Esophagus muscularis mucosa (tissue), 4 donors: ENCODE measurements at regions not wholly inside any gene's neighbourhood (a gene's known extent, or its start where the extent isn't known, plus 50 kb on each side); places are given as distances from the start of the nearest gene placed in this dataset.

Experiments
- DNase-seq: peaks from one replicate; pipeline ENCODE4 v3.0.0-alpha.2; 2017; ENCODE audit errors: extremely low spot score
- H3K27ac ChIP-seq, 4 donors: fragments of 200-600 bp; sonication (generic); replicated peaks in 1 of 4; 1 replicate in 3 of 4; 2 replicates in 1 of 4; pipeline ENCODE4 v1.5.1; 2016 to 2019; ENCODE audit warnings: mild to moderate bottlenecking in 1 of 4
- H3K27me3 ChIP-seq, 4 donors: fragments of 200-600 bp; sonication (generic); one replicate each; pipeline versions ENCODE4 v1.5.1 to v1.6.0; 2016 to 2019
- H3K36me3 ChIP-seq, 4 donors: fragments of 200-600 bp; sonication (generic); one replicate each; pipeline ENCODE4 v1.5.1; 2016 to 2019
- H3K4me1 ChIP-seq, 4 donors: fragments of 200-600 bp; sonication (generic); one replicate each; pipeline ENCODE4 v1.5.1; 2016 to 2019
- H3K4me3 ChIP-seq, 4 donors: fragments of 200-600 bp; sonication (generic); 1 replicate in 2 of 4; 2 replicates in 2 of 4; pipeline ENCODE4 v1.5.1; 2016 to 2019; ENCODE audit warnings: mild to moderate bottlenecking in 4 of 4, moderate library complexity in 1 of 4
- H3K9me3 ChIP-seq, 4 donors: fragments of 200-600 bp; sonication (generic); 1 replicate in 3 of 4; 2 replicates in 1 of 4; pipeline ENCODE4 v1.5.1; 2016 to 2019
- CTCF ChIP-seq, 3 experiments: fragments of 200-600 bp in 2 of 3; fragments of 450-650 bp in 1 of 3; sonication (generic) in 2 of 3; IDR thresholded peaks; one replicate each; pipeline ENCODE4 v1.5.1; 2017 to 2019; ENCODE audit warnings: antibody characterized with exemption in 3 of 3, mild to moderate bottlenecking in 2 of 3, moderate library complexity in 1 of 3
- EP300 ChIP-seq: sonication (generic); formaldehyde crosslinking; IDR thresholded peaks from one replicate; pipeline ENCODE4 v1.6.1; 2017; ENCODE audit warnings: antibody characterized with exemption
- POLR2A ChIP-seq: fragments of 450-650 bp; IDR thresholded peaks from one replicate; pipeline ENCODE4 v1.6.1; 2017; ENCODE audit warnings: antibody characterized with exemption, moderate library complexity, mild to moderate bottlenecking, low read depth
- POLR2AphosphoS5 ChIP-seq, 2 donors: sonication (generic); formaldehyde crosslinking; IDR thresholded peaks; one replicate each; pipeline ENCODE4 v1.6.1; 2017; ENCODE audit warnings: antibody characterized with exemption in 2 of 2
- WGBS: methylation state at CpG from one replicate; pipeline ENCODE4 v1.1.5; 2018; 5-methylcytosine and 5-hydroxymethylcytosine counted together
- intact Hi-C: fragments of 100-400 bp; cut with DNase I; formaldehyde crosslinking; loops from one replicate; pipeline ENCODE4 v1.15.1; 2023

- peaks cover 0 to 6% (median 0%) of the 10 kb centered on the region in 4 donors for H3K9me3 ChIP-seq
- TF ChIP-seq POLR2AphosphoS5 (IDR thresholded peaks at IDR 0.05), result no peak
- TF ChIP-seq EP300, result no peak
- TF ChIP-seq CTCF (IDR thresholded peaks at IDR 0.05), result no peak
- TF ChIP-seq POLR2A, result no peak
- no peaks in the 10 kb centered on the region for H3K36me3 ChIP-seq
- H3K4me3 ChIP-seq, result no peak overlapping the region
- intact Hi-C loops, result no loop called here
- H3K27me3 ChIP-seq, result peaks cover 0 to 10% (median 0%) of the 10 kb centered on the region in 4 donors
- no peaks in the 10 kb centered on the region for H3K4me1 ChIP-seq
- no peak overlapping the region for H3K27ac ChIP-seq
- DNase-seq, result no peak
- 41% methylated on average over 3 of the region's 3 CpGs for WGBS
These were observed 798.2 kb downstream of the UQCRFS1 start for GRCh38 chr19:28414748-28415147.

- WGBS, result 69% methylated on average over 5 of the region's 5 CpGs
- H3K27ac ChIP-seq, result no peak overlapping the region
- H3K36me3 ChIP-seq, result no peaks in the 10 kb centered on the region
- DNase-seq, result no peak
- intact Hi-C loops, result no loop called here
- TF ChIP-seq POLR2A (no peak), EP300 (no peak), CTCF (IDR thresholded peaks at IDR 0.05) (no peak), POLR2AphosphoS5 (IDR thresholded peaks at IDR 0.05) (no peak)
- H3K27me3 ChIP-seq, result peaks cover 0 to 27% (median 0%) of the 10 kb centered on the region in 4 donors
- H3K4me1 ChIP-seq, result no peaks in the 10 kb centered on the region
- H3K4me3 ChIP-seq, result no peak overlapping the region
- H3K9me3 ChIP-seq, result no peaks in the 10 kb centered on the region
These were observed 803.1 kb downstream of the UQCRFS1 start for GRCh38 chr19:28409859-28410258.

GRCh38 chr19:28406966-28407365, 806.0 kb downstream of the UQCRFS1 start:
- no peak overlapping the region for H3K27ac ChIP-seq
- TF ChIP-seq CTCF (IDR thresholded peaks at IDR 0.05), result no peak
- TF ChIP-seq POLR2AphosphoS5 (IDR thresholded peaks at IDR 0.05), result no peak
- TF ChIP-seq EP300, result no peak
- H3K4me3 ChIP-seq, result no peak overlapping the region
- intact Hi-C loops, result no loop called here
- 81% methylated on average over 2 of the region's 2 CpGs for WGBS
- no peaks in the 10 kb centered on the region for H3K4me1 ChIP-seq
- DNase-seq, result no peak
- H3K36me3 ChIP-seq, result no peaks in the 10 kb centered on the region
- peaks cover 0 to 53% (median 0%) of the 10 kb centered on the region in 4 donors for H3K27me3 ChIP-seq
- no peaks in the 10 kb centered on the region for H3K9me3 ChIP-seq

DNA sequence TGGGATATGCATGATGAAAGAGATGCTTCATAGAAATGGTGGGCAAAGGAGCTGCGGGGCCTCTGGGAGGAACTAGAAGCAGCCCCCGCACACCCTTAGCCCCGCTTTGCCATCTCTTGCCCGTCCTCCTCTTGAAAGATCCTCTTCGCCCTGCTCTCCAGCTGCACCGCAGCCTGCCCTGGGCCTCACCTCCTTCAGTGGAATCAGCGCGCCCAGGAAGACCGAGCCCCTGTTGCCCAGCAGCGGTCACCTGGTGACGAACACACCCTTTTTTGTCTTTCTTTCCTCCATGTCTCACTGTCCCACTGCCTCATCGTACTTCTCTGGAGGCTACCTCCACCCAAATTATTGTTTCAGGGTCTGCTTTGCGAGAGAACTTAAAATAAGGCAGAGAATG, 807.6 kb downstream of the UQCRFS1 start:
- peaks cover 0 to 67% (median 0%) of the 10 kb centered on the region in 4 donors for H3K27me3 ChIP-seq
- no peaks in the 10 kb centered on the region for H3K36me3 ChIP-seq
- intact Hi-C loops, result no loop called here
- DNase-seq, result no peak
- no peak overlapping the region for H3K4me3 ChIP-seq
- H3K27ac ChIP-seq, result no peak overlapping the region
- H3K4me1 ChIP-seq, result no peaks in the 10 kb centered on the region
- no peaks in the 10 kb centered on the region for H3K9me3 ChIP-seq
- 54% methylated on average over 13 of the region's 13 CpGs for WGBS
- TF ChIP-seq EP300 (no peak), POLR2AphosphoS5 (IDR thresholded peaks at IDR 0.05) (no peak), CTCF (IDR thresholded peaks at IDR 0.05) (no peak), POLR2A (no peak)

DNA sequence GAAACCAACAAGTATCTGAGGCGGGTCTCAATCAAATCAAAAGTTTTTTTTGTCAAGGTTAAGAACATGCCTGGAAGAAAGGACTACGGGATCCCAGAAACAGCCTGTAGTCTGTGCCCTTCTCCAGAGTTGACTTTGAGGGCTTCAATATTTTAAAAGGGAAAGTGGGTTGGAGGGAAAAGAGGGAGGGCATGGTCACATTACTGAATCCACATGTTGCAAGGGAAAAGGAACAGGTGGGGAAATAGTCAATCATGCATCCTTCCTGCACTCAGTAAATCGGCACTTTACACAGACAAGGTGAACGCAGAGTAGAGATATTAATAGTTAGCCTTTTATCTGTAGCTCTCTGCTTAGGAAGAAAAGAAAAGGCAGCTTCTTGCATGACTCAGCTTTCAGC, 808.5 kb downstream of the UQCRFS1 start:
- no peak for DNase-seq
- Histone ChIP-seq H3K27me3 (peaks cover 0 to 70% (median 0%) of the 10 kb centered on the region in 4 donors), H3K4me1 (no peaks in the 10 kb centered on the region), H3K9me3 (no peaks in the 10 kb centered on the region), H3K27ac (no peak overlapping the region), H3K36me3 (no peaks in the 10 kb centered on the region), H3K4me3 (no peak overlapping the region)
- intact Hi-C loops, result no loop called here
- 33% methylated on average over 4 of the region's 4 CpGs for WGBS
- TF ChIP-seq POLR2AphosphoS5 (IDR thresholded peaks at IDR 0.05) (no peak), EP300 (no peak), POLR2A (no peak), CTCF (IDR thresholded peaks at IDR 0.05) (no peak)
